NCI-H2081 treated with DMSO at 0.1 percent for 48 hours (cell line): ENCODE measurements at regions not wholly inside any gene's neighbourhood (a gene's known extent, or its start where the extent isn't known, plus 50 kb on each side); places are given as distances from the start of the nearest gene placed in this dataset.
A peak's percentile ranks its signal among the peaks of the same experiment; 100 is the strongest.
"Not testable (repeated sequence)": the region's sequence is repeated elsewhere in the genome, so short reads cannot be mapped to it uniquely, and the experiment has no call there.

ENCODE experiments used
- DNase-seq: peaks from one replicate; lab custom pipeline; 2025; lab: John Stamatoyannopoulos, UW

DNA sequence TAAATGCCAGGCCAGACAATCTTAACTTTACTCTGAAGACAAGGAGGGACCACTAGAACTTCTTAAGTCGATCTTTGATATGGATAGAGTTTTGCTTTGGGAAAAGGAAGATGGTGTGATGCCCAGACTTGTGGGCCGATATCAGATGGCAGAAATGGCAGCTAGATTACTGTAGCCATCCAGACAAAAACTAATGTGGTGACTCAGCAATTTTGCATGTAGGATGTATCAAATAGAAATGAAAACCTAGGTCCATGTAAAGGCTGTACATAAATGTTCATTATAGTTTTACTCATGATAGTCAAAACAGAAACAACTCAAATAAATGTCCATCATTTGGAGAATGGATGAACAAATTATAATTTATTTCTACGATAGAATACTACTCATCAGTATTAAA lies 121.5 kb downstream of the APIP start:
- DNase-seq: no peak

DNA sequence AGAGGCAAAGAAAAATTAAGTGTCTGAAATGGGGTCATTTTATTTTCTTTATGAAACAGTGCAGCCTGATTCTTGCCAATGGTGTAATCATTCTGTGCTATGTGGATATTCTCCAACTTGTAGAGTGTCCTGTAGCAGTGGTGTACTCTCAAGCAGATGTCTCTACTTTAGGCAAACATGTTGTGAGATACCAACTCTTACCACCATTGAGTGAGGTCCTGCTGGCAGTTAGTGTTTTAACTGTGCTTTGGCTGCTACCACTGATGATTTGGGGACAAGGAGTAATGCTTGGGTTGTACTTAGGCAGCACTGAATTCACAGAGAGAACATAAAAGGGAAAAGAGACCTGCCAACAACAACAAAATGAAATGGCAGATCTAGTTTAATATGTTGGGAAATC lies 122.5 kb downstream of the APIP start:
- no peak for DNase-seq

DNA sequence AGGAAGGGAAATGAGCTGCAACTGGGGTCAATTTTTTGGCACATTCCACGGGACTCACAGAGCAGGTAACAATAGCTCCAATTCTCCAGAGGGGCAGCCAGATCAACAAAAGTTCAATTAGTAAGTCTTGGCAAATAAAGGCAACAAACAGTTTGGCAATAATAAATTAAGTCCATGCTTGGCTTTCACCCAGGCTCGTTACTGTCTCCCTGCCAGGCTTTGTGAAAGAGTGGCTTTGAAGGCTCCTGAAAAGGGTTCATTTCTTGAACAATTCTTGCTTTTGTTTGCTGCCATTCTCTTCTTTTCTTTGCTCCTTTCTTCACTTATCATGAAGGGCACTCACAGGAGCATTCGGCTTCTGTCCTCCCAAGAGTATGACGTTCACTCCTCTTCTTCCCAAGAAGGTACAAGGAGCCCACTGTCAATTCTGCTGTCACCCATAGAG lies 123.3 kb downstream of the APIP start:
- no peak for DNase-seq

DNA sequence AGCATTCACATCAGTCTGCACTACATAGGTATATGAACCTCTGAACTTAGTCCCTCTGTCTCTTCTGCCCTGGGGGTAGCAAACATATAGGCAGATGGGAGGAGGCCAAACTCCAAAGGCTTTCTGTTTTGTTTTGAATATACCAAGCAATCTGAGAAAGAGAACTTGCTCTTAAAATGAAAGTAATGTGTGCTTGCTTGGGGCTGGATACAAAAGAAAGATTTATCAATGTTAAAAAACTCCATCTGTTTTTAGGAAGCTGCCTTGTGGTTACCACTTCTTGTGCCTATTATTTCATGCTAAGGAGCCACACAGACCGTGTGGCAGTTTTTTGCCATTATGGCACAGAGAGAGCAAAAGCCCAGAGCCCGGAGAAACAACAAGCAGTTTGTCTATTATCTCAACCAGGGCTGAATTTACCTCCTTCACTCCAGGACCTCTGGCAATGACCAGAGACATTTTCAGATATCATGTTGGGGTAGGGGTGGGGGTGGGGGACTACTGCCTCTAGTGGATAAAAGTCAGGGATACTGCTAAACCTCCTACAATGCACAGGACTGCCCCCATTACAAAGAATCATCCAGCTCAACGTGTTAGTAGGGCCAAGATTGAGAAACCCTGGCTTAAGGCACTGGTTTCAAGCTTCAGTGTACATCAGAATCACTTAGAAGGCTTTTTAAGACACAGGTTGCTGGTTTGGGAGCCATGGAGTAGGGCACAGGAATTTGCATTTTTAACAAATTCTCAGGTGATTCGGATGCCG lies 124.2 kb downstream of the APIP start:
- no peak for DNase-seq

DNA sequence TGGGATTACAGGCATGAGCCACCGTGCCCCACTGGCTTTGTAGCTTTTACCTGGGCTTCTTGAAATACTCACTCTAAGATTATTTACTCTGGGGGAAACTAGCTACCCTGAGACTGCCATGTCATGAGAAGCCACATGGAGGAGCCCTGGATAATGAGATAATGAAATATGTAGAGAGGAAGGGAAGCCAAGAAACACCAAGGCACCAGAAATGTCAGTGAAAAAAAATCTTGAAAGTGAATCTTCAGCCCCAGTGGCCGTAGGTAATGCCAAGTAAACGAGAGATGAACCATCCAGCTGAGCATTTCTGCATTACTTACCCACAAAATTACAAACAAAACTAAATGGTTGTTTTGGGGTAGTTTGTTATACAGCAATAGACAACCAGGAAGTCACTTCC lies 125.6 kb downstream of the APIP start:
- no peak for DNase-seq

DNA sequence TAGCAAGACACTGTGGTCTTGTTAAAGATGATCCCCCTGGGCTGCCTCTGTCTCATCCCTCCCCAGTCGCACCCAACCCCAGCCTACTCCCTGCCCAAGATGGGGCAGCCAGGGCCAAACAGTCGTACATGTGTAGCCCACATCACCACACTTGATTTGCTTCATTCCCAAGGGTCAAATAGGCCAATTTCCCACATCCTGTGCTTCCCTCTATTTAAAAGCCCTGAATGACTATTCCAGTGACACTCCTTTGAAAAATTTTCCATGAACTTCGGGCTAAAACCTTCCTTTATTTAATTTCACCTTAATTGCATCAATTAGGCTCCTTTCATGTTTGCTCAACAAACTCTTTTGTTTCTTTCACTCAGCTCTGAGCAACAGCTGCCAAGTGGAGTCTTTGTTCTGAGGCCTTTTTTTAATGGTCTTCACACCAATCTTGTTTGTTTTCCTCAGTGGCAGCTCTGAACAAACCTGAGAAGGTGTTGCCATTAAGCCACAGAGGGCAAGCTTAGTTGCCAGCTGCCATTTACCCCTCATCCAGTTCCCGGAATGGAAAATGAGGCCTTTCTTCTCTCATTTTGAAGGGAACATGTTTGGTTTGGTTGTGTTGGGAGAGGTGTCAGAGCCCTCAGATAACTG lies 126.9 kb downstream of the APIP start:
- peak; percentile 98 for DNase-seq

DNA sequence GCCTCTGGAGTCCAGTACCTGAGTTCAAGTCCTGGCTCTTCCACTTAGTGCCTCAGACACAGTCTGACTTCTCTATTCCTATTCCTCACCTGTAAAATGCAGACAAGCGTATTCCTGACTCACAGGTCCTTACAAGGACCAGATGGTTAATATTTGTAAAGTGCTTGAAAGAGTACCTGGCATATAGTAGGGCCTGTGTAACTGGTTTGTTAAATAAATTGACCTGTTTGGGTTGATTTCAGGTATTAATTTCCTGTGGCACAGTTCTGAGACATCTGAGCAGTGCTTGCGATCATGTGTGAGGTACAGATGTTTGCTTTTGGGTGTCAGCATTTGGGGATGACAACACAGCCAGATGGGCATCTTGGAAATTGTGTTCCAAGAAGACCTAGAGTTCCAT lies 127.5 kb downstream of the APIP start:
- no peak for DNase-seq

DNA sequence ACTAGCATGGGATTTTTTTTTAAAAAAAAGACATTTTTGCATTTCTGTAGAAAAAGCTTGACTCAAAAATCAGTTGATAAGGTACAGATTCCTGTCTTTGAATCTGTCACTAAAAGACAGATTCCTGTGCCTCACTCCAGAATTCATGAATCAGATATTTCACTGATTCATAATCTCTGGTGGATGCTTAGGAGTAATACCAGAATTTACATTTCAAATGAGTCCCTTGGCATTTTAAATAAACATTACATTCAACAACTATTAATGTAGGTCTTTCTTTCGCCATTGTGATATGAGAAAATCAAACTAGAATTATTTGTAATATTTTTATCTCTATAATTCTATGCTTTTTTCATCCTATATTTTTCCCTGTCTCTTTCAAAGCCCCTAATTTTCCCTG lies 128.3 kb downstream of the APIP start:
- no peak for DNase-seq

DNA sequence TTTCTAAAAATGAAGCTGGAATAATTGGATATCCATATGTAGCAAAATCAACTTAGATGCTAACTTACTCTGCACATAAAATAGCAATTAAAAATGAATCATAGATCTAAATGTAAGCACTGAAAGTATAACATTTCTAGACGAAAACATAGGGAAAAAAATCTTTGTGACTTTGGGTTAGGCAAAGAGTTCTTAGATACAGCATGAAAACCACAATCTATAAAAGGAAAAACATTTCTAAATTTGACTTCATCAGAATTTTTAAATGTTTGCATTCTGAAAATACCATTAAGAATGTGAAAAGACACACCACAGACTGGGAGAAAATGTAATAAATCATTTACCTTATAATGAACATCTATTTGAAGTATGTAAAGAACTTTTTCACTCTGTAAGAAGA lies 128.8 kb downstream of the APIP start:
- DNase-seq: no peak

DNA sequence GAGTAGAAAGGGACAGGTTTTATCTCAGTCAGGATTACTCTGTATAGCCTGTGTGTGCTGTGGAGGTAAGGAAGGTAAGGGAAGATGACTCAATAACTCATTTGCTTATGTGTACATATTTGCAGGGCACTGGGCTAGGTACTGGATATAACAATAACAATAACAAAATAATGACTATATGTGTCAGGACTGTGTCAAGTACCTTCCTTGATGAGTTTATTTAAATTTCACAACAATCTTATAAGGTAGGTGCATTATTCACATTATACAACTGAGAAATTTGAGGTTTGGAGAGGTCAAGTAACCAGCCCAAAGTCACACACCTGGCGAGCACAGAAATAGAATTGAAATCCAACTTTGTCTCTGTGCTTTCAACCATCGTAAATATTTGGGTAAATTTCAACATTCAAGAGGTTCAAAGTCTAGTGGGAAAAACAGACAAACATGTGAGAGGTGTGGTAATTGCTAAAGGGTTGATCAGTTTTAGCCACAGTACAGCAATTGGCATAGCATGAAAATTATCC lies 131.8 kb downstream of the APIP start:
- DNase-seq: no peak

DNA sequence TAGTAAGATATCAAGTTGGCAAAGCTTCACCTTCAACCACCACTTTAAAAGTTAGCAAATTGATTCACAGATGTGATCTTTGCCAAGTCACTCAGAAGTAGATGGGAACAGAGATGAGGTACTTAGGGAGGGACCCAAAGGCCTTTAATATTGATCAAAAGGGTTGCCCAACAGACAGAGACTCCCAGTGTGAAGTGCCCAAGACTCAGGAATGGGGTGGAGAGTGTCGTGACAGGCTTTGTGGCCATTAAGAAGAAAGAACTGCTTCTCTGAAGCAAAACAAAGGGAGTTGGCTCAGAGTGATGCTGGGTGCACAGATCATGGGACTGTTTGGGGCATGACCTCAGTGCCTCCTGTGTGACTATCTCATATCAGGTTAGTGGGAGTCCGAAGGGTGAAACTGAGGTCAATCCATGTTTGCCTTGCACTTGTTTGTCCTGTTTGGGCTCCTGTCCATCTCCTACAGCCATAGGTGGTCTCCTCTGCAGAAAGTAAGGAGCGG lies 132.3 kb downstream of the APIP start:
- no peak for DNase-seq

DNA sequence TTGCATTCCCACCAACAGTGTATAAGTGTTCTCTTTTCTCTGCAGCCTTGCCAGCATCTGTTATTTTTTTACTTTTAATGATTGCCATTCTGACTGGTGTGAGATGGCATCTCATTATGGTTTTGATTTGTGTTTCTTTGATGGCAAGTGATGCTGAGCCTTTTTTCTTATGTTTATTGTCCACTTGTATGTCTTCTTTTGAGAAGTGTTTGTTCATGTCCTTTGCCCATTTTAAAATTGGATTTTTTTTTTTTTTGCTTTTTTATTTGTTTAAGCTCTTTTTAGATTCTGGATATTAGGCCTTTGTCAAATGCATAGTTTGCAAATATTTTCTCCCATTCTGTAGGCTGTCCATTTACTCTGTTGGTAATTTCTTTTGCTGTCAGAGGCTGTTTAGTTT lies 134.4 kb downstream of the APIP start:
- not testable (repeated sequence) for DNase-seq

DNA sequence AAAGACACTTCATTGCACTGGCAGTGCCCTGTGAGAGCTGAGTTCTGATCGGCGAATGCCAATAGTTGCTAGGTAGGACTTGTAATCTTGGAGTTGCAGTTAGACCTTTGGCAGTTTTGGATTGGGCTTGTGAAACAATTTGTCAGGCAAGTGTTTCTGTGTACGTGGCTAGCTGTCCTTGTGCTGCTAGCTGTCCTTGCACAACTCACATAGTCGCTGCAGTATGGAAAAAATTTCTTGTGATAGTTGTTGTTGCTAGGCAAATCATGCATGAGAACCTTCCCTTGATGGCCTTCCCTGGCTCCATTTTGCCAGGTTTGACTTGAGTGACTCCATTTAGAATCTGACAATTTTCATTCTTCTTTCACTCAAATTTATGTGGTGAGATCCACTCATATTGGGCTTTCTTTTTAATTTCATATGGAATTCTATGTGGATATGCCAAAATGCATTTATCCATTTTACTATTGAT lies 140.7 kb downstream of the APIP start:
- DNase-seq: no peak

DNA sequence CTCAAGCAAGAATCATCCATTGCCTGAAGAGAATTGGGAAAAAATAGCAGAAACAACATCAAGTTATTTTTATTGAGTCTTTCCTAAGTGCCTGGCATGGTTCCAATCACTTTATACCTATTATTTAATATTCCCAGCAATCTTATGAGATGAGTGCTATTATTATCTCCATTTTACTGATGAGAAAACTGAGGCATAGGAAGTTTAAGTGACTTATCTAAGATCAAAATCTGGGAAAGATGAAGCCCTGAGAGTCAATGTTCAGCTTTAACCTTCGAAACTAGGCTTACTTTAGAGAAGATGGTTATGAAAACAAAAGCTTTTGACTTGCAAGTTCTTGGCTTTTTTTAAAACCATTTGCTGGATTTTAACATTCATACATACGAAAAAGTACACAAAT lies 141.6 kb downstream of the APIP start:
- no peak for DNase-seq

DNA sequence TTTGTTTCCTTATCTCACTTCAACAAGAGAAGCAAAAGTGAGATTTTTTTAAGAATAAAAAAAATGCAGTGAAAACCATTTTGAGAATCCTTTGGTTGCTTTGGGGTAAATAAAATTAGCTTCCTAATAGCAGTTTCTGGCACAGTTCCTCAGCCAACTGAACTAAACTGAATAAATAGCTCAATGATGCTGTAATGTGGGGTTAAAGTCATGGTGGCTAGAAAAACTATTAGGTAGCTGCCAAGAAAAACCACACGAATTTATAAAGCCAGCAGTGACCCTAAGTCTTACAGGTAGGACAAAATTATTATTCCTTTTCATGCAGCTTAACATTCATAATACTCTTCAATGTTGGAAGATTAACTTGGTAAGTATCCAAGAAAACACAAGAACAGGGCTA lies 142.4 kb downstream of the APIP start:
- DNase-seq: no peak

DNA sequence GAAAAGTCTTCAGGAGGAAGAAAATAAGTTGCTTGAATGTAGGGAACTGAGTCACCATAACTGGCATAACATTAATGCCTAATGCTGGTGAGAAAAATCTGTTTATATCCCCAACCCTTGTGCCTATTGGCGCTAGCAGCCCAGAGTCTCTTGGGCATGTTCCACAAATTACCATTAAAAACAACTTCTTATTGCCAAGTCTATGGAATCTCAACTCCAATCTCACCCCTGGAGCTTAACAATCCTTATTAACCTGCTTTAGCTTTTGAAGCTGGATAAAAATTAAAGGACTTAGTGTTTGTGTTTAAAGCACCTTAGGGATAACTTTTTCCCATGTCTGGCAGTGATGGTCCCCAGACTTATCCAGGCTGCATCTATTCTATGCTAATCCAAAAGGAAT lies 143.0 kb downstream of the APIP start:
- DNase-seq: no peak

DNA sequence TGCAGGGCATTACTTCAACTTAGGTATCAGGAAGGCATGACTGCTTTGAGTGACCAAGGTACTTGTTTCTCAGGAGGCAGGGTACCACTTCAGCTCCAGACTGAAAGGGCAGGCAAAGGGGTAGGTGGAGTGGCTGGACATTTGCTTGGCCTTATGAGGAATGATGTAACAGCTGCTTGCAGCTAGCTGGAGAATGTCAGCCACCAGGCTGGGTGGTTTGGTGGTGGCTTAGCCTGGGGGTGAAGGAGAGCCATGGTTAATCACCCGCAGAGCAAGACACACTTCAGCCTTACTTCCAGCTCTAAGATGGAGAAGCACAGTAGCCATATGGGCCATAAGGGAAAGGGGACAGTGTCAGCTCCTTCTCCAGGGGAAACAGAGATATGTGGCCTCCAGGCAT lies 146.1 kb downstream of the APIP start:
- DNase-seq: no peak

DNA sequence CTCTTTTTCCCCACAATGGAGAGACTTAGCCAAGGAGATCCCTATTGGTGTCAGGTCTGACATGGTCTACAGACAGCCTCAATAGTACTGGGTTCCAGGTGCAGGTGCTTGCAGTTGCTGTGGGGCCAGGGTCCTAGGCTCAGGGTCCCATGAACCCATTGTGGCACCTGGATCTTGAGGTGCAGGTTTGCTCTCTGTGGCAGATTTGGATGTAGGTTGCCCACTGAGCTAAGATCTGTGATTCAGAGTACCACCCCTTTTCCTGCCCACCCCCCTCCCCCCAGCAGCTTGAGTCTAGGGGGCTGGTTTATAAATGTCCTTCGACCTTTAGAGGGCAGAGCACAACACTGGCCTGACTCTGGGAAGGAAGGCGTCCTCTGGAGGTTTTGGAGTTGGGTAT lies 147.0 kb downstream of the APIP start:
- no peak for DNase-seq

DNA sequence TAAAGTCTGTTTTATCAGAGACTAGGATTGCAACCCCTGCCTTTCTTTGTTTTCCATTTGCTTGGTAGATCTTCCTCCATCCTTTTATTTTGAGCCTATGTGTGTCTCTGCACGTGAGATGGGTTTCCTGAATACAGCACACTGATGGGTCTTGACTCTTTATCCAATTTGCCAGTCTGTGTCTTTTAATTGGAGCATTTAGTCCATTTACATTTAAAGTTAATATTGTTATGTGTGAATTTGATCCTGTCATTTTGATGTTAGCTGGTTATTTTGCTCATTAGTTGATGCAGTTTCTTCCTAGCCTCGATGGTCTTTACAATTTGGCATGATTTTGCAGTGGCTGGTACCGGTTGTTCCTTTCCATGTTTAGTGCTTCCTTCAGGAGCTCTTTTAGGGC lies 141.7 kb downstream of the EHF start:
- not testable (repeated sequence) for DNase-seq

DNA sequence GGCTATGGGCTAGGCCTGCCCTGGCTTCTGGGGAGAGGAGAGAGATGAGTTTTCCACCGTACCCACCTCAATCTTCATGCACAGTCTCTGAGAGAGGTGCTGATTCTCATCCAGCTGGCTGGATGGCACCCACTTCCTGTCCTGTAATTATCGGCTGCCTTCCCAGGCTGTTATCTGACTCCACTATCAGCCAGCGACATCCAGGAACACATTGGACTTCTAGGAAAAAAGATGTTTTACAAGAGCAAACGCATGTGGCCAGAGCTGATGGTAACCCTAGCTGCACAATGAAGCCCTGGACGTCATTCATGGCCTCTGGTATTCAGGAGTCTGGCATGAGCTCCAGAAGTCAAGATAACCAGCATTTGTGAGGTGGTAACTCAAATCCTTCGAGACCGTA lies 137.4 kb downstream of the EHF start:
- DNase-seq: no peak

DNA sequence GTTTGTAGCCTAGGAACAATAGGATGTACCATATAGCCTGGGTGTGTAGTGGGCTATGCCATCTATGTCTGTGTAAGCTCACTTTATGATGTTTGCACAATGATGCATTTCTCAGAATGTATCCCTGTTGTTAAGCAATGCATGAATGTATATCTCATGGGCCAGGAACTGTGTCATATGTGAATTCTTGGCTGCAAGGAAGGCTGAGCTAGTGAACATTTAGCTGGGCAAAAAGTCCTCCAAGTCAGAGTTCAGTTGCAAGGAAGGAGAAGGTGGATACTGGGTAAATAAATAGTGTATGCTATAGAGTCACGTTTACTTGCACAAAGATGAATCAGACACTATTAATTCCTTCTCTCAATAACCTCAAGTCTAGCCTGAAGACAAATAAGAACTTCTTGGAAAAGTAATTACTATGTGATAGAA lies 136.1 kb downstream of the EHF start:
- DNase-seq: no peak

DNA sequence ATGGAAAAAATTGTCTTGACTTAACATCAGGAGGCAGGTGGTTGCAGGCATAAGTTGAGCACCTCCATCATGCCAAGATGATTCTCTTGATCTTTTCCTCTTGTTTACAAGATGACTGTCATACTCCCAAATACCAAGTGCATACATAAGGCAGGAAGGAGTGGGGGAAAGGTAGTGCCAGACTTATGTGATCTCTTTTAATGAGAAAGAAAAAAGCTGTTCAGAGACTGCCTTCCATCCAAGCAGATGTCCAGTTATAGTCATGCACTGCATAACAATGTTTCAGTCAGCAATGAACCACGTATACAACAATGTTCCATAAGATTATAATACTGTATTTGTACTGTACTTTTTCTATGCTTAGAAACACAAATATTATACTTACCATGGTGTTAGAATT lies 135.7 kb downstream of the EHF start:
- no peak for DNase-seq

DNA sequence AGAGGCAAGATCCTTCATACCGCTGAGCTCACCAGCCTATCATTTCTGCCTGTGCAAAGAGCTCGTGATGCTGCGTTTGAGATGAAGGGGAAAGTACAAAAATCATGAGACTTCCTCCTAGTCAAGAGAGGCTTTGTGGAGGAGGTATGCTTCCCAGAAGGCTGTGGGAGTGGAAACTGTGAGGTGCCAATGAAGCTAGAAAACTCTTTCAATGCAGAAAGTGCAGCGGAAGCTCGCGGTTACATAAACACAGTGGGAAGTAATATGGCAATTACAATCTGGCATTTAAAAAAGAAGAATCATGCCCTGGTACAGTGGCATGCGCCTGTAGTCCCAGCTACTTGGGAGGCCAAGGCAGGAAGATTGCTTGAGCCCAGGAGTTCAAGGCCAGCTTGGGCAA lies 134.8 kb downstream of the EHF start:
- DNase-seq: no peak
